ENCODE measurements at regions not wholly inside any gene's neighbourhood (a gene's known extent, or its start where the extent isn't known, plus 50 kb on each side); places are given as distances from the start of the nearest gene placed in this dataset.

GRCh38 chr20:12289465-12289864, 371.8 kb downstream of the BTBD3 start:
- no peak for TF ChIP-seq JUND (IDR thresholded peaks at IDR 0.05; ENCODE audit: low read length)
- no peak for TF ChIP-seq POLR2AphosphoS5 (IDR thresholded peaks at IDR 0.05; ENCODE audit: low read depth, low read length)
- no peak for TF ChIP-seq USF2 (IDR thresholded peaks at IDR 0.05; ENCODE audit: low read length)
- no peak for TF ChIP-seq CTCF (IDR thresholded peaks at IDR 0.05; ENCODE audit: control extremely low read depth in 1 of 3, insufficient read depth in 1 of 3, low read depth in 1 of 3, low read length in 3 of 3)
- TF ChIP-seq TBP (IDR thresholded peaks at IDR 0.05; ENCODE audit: low read depth, low read length), result no peak
- no peak for TF ChIP-seq MAFK (IDR thresholded peaks at IDR 0.05; ENCODE audit: low read depth, low read length)
- no peak for TF ChIP-seq ZNF274 (IDR thresholded peaks at IDR 0.05; ENCODE audit: borderline replicate concordance, extremely low read depth, low read length)
- no peak for TF ChIP-seq JUN (IDR thresholded peaks at IDR 0.05; ENCODE audit: low read depth, low read length)
- no peak for TF ChIP-seq EP300 (IDR thresholded peaks at IDR 0.05; ENCODE audit: borderline replicate concordance in 1 of 2, low read depth in 2 of 2, low read length in 2 of 2)
- TF ChIP-seq ATF2 (IDR thresholded peaks at IDR 0.05; ENCODE audit: low read length), result no peak

Measured in H1 (cell line).